Breast epithelium (tissue), 3 donors: ENCODE measurements at regions not wholly inside any gene's neighbourhood (a gene's known extent, or its start where the extent isn't known, plus 50 kb on each side); places are given as distances from the start of the nearest gene placed in this dataset.

Experiments used
- CTCF ChIP-seq, 3 donors: fragments of 450-650 bp; IDR thresholded peaks; one replicate each; pipeline ENCODE4 v1.5.1; 2016 to 2017; ENCODE audit warnings: antibody characterized with exemption in 3 of 3, mild to moderate bottlenecking in 3 of 3, moderate library complexity in 3 of 3
- POLR2A ChIP-seq: fragments of 450-650 bp; IDR thresholded peaks from one replicate; pipeline ENCODE4 v1.6.1; 2016; ENCODE audit warnings: antibody characterized with exemption, mild to moderate bottlenecking, moderate library complexity

- TF ChIP-seq CTCF (IDR thresholded peaks at IDR 0.05) (no peak), POLR2A (no peak)
Observed at GRCh38 chr17:71098071-71098470, 928.7 kb downstream of the KCNJ2 start.
